T-helper 2 cell treated with Interferon-gamma antibody and Interleukin-4, amounts not matched to agents 100 ng/mL and 5 ng/mL, for 36 hours (primary cell): ENCODE measurements at regions not wholly inside any gene's neighbourhood (a gene's known extent, or its start where the extent isn't known, plus 50 kb on each side); places are given as distances from the start of the nearest gene placed in this dataset.

Experiments
- intact Hi-C: fragments of 100-400 bp; cut with micrococcal nuclease; formaldehyde crosslinking; loops from one replicate; pipeline ENCODE4 v1.15.1; 2023

DNA sequence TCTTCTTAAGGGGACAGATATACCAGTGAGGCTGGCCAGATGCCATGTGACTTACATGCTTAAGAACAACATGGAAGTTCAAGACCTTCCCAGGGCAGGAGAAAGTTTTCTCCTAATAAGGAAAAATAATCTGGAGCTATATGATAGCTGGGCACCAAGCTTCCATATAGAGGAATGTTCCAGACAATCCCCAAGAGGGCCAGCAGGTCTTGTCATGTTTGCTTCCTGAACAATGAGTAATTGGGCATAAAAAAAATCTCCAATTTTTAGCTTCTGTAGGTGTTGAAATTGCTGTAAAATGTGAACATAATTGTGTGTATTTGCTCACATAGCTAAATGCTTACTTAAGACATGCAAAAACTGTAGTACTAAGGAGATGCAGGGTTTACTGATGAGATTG, 809.5 kb upstream of the PIK3C3 start:
- intact Hi-C loops, result no loop called here

DNA sequence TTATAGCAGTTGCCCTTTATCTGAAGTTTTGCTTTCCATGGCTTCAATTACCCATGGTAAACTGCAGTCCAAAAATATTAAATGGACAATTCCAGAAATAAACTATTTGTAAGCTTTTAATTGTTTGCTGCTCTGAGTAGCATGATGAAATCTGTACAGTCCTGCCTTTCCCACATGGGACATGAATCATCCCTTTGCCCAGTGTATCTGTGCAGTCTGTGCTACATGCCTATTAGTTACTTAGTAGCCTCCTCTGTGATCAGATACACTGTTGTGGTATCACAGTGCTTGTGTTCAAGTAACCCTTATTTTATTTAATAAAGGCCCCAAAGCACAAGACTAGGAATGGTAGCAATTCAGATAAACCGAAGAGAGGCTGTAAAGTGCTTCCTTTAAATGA, 810.6 kb upstream of the PIK3C3 start:
- intact Hi-C loops, result no loop called here

DNA sequence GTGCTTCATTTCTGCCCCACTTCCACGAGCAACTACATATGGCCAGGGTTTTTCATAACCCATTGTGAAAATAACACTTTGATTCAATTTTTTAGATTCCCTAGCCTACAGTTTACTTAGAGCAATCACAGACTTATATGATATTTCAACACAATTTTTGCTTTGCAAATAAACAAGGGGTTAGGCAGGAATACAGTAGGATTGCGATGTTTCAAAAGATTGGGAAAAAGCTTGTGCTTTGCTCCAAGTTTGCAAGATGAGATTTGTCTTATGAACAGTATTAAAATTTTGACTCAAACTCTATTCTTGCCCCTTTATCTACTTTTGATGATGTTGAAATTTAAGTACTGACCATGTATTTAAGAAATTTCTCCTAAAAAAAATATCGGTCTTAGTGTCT, 814.5 kb upstream of the PIK3C3 start:
- intact Hi-C loops, result no loop called here

DNA sequence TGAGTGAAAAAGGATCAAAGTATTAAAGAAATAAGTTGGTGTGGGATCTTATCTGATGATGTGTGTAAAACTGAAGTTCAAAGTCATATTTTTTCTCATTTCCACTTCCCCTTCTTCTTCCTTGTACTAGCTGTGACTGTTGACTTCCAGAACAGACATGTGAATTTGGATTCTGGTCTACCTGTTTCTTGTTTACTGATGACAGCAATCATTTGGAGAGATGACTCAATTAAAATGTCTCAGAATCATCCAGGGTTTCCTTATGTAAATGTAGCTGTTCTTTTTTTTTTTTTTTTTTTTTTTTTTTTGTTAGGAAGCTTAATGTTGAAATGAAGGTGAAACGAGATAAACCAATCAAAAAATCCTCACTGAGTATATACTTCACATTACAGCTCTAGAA, 819.9 kb upstream of the PIK3C3 start:
- intact Hi-C loops, result no loop called here

DNA sequence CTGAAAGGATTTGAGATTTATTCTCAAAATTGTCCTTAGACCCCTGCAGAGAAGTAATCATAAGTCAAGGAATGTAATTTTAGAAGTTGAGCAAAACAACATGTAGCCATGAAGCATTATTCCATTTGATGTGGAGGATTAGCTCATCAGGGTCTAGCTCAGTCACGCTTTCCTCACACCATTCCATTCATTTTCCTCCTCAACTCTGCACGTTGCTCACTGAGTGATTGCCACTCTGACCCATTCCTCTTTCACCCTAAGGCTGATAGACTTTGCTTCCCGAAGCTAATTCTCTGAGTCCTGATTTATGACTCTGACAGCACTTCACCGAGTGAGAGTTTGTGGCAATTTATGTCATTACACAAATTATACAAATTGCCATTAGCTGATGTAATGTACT, 820.6 kb upstream of the PIK3C3 start:
- intact Hi-C loops, result no loop called here

DNA sequence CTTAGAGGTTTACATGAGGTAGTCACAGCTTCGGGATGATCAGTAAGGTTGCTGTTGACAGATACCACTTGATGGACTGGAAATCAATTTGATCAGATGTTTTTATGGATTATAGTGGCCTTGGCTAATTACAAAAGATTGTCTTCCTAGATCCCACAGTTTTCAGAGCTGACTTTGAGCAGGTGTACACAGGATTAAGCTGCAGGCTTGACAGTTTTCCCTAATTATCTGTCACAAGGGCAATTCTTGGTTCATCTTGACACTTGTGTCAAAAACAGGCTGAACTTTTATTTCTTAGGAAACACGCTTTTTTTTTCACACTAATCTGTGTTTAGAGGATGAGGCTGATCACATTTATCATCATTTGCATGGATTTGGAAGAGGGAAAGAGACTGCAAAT, 824.0 kb upstream of the PIK3C3 start:
- intact Hi-C loops, result no loop called here

DNA sequence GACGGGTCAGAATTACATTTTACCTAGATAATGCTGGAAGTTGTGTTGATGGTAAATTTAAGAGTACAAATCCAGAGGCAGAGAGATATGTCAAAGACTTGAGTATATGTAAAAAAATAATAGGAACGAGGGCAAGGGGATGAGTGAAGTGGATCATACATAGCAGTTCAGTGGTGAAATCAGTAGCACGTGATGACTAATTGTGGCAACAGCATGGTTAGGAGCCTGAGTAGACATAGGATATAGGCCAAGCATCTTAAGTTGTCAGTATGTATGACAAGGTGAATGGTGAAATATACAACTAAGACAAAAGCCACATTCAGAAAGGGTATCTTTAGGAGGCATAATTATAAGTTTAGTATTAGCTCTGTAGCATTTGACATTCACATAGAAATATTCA, 826.5 kb upstream of the PIK3C3 start:
- intact Hi-C loops, result no loop called here

DNA sequence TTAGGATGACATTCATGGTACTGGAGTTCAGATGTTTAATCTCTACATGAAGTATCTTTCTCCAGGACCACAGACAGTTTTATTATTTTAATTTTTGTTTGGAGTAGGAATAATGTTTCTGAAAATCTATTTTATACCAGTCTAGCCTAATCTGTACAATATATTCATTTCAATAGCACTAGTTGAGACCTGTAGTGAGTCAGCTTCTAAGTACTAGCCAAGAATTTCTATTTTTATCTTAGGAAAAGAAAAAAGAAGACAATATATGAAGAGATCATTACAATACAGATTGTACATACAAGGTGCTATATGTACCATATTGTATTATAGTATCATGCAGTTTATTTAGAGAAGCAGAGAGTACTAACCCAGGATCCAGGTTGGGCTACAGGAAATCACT, 826.9 kb upstream of the PIK3C3 start:
- intact Hi-C loops, result no loop called here

DNA sequence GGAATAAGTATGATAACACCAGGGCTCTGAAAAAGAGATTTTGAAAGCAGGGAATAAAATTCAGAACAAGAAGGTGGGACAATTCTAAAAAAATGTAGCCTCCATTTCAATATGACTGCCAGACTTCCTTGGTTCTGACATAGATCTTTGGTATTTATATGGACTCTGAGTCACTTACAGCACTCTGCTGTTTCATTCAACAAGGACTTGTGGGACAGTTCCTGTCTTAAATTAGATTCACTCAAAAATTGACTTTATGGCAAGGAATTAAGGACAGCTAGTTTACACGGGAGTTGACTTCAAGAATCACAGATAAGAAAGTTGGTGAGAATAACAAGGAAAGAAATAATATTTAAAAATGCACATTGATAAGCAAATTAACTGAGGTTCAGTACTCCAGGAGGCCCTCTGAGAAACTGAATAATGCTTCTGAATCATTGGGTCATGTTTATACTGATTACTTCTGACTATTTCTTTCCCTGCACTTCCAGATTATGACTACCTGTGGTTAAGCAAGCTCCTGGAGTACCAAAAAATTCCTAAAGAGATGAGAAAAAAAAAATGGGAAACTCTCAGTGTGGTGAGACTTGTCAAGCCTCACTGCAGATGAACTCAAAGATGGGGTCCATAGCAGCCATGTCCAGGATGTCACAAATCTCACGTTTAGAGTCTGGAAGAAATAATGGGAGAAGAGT, 828.3 kb upstream of the PIK3C3 start:
- intact Hi-C loops, result no loop called here

DNA sequence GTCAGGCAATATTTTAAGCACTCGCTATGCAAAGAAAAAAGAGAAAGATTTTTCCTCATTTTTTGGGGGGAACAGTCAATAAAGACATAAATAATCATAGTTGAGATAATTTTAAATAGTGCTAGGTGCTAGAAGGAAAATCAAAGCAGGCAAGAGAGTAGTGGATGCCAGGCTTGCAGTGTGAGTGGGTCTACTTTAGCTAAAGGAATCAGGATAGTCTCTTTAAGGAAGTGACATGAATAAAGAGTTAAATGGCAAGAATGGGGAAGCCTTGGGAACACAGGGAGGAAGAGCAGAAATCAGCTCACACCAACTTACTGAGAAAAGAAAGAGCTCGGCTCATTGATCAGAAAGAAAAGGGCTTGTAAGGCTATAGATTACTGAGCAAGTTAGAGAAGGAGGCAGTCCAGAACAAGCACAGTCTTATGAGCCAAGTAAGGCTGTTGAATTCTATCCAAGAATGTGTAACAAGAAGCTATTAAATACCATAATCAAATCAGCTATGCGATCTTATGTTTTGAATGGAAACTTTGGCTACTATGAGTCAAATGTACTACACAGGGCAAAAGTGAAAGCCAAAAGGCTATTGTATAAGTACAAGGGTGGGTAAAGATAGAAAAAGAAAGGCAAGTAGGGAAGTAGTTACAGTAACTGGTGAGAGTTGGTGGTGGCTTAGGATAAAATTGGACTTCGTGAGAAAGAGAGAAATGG, 833.8 kb upstream of the PIK3C3 start:
- intact Hi-C loops, result no loop called here

DNA sequence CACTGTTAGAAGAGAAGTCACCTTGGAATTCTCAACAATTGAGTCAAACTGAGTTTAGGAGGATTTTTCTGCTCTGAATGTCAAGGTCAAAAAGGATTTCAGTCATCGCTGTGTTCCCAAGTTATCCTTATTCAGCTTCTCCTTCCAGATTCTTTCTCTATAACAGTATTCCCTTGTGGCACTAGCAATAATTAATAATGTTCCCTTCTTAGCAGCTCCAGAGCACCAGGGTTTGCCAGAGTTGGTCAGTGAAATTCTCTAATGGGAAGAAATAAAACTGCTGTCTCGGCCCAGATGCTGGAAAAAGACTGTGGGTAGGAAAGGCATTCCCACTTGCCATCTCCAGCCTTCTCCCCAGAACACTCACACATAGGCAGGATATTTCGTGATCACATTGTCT, 836.0 kb upstream of the PIK3C3 start:
- intact Hi-C loops, result no loop called here

DNA sequence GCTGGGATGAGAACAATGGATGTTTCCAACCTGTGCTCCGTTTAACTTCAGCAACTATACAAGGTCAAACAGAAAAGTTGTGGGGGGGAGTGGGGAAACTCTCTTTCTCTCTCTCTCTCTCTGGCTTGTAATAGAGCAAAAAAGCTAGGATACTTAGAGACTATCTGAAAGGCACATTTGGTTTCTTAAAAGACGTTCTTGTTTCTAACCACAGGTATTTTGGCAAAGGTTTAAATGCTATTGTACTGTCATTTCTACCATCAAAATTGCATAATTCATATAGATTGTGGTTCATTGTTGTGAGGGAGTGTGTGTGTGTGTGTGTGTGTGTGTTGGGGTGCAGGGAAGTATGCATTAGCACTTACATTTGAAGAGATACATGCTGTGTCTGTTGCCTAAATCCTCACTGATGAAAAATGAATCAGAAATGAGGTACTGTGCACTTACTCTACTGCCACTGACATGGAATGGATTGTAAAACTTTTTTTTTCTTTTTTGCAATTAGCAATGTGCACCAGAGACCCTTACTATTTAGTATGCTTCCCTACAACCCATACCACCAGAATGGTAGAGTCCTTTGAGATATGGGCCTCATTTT, 841.0 kb upstream of the PIK3C3 start:
- intact Hi-C loops, result no loop called here

DNA sequence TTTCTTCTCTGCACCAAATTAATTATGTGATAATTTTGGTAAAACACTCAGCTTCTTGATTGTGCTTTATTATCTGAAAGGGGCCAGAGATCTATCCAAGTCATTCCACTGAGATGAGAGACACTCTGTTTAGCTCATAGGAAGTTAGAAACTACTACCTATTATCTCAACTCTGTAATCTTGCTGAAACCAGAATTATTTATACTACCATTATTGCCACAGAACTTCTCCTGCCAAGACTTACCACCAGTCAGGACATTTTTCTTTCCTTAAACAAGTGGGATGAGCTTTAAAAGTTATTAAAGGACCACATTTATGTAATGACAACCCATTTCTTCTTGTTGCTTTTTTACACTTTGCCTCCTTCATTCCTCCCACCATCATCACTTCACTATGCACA, 855.6 kb upstream of the PIK3C3 start:
- intact Hi-C loops, result no loop called here

DNA sequence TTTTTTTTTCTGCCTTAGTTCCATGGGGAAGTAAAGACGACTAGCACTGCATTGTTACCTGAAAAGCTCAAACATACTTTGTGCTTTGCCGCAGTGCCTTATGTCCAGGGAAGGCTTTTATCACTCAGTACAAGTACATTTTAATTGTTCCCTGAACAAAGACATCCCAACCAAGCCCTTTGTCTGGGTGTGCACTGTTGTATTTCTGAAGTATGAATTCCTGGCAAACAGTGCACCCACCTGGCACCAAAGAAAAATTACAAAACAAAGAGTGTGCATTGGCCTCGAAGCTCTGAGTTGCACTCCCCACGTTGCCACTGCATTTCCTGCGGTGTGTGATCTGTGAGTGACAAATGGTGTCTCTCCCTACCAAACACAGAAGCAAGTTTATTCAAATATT, 858.5 kb upstream of the PIK3C3 start:
- intact Hi-C loops, result no loop called here

DNA sequence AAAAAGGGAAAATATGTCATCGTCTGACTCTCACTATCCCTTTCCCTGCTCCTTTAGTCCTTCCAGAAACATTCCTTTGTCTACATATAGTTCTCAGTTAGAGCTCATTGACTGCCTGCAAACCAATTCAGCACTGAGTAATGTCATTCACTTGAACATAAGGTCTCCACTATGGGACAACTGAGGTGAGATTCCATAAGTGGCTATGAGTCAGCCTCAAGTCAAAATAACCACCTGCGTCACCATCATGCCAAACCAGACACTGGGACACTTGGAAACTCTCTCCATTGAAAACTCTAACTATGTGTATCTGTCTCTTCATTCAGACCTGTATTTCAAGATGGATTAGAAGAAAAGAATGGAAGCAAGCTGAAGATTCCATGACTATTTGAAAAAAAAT, 878.0 kb upstream of the PIK3C3 start:
- intact Hi-C loops, result no loop called here

DNA sequence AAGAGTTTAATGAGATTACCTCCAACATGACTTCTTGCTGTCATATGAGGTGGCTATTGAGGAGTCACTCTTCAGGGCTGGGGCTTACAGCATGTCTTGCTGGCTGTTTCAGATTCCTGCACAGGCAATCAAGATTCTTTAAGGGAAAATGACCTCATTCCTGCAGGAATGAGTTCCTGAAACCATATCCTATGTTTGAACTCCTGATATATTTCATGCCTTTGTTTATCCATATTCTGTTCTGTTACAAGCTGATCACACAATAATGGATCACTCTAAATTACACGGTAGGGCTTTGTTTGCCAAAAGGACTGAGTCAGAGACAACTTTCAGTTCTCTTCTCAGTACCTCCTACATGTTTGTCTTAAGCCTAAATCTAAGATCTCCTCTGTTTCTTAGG, 879.8 kb upstream of the PIK3C3 start:
- intact Hi-C loops, result no loop called here

DNA sequence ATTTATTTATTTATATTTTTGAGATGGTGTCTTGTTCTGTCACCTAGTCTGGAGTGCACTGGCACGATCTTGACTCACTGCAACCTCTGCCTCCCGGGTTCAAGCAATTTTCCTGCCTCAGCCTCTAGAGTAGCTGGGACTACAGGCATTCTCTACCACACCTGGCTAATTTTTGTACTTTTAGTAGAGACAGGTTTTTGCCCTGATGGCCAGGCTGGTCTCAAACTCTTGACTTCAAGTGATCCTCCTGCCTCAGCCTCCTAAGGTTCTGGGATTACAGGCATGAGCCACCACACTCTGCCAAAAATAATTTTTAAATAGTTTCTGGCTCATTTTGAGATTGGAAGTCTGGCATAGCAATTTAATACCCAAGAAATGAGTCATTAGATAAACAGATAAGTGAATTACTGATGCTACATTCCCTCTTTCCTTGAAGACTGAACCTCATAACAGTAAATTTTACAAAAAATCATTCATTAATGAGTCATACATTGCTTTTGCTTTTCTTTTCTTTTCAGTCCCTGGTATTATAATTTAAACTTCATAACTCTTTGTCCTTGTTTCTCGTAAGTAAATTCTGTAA, 881.6 kb upstream of the PIK3C3 start:
- intact Hi-C loops, result no loop called here

DNA sequence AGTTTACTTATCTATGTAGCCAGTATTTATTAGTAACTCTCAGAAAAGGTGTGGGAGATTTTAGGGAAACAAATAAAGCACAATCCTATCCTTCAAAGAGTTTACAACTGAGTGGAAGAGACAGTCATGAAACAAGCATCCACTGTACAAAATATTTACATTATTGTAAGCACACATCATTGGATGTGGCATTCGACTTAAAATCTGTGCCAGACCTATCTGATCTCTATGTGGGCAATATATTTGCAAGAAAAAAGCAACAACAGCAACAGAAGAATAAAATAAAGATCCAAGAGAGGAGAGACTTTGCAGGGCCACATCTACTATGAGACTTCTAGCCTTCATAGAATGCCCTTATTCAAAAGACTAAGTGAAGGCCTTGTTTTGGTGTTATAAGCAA, 882.1 kb upstream of the PIK3C3 start:
- intact Hi-C loops, result no loop called here

DNA sequence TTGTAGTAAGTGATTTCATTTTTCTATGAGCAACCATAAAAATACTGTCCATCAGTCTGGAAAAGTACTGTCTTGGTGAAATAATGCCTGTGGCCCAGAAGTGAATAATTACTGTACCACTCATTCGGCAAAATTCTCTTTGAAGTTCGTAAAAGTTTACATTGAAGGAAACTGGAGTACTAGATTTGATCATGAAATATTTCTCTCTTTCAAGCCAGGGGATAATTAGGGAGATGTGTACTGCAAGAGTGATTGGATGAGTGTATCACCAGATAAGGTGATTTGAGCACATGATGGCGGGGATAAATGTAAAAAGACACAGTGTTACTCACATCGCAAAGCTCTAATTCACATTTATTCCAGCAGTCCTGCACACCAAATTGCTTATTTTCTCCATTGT, 883.2 kb upstream of the PIK3C3 start:
- intact Hi-C loops, result no loop called here

DNA sequence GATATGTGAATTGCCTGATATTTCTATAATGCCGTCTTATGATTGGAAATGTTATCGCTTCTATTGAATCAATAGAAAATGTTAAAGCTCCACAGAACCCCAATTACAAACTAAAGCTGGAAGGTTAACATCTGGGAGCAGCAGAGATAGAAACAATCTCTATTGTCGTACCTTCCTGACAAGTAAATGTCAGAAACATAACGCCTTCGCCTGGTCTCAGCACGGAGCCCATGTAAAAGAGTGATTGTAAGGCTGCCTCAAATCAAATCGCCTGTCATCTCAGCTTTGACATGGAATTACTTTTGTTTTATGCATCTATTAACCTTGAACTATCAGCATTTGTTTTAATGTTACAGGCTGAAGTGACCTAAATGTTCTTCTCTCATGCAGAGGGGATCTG, 885.9 kb upstream of the PIK3C3 start:
- intact Hi-C loops, result no loop called here

DNA sequence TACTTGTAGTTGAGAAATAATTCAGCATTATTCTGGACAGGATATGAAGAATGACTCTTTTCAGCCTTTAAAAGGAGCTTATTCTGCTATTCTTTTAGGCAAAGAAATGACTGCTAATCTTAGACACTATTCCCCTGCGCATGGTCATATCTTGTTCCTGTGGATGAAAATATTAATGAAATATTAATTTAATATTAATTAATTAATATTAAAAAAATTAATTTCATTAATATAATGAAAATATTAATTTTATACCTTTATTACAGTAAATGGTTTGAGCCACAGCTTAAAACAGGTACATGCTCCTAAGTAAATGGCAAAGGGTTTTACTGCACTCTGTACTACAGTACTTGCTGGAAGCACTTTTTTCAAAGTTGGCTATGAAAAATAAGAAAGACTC, 890.1 kb upstream of the PIK3C3 start:
- intact Hi-C loops, result no loop called here

DNA sequence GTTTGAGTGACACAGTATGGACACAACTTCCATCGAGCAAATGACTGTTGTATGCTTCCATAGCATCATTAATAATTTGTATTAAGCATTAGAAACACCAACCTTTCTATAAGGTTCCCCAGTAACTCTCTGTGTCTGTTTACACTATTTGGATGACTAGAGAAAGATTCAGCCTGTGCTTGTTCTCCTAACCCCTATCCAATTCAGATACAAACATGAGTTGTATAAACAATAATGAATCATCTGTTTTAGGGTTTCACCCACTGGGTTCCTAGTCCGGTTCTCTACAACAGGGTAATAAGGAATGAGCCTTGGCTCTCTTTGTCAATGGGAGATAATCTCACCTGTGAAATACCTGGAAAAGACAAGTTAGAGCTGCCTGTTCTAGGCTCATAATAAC, 894.1 kb upstream of the PIK3C3 start:
- intact Hi-C loops, result no loop called here

DNA sequence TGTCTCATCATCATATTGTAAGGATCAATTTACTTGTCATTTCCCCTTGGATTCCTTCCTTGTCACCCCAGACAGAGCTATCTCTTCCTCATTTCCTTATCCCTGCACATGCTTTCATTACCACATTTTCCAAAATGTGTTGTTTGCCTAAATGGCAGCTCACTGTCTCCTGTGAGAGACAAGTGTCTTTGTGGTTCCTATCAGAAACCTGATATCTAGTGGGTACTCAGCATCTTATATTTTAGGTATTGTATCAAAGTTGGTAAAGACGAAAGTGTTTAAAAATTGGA, 896.0 kb upstream of the PIK3C3 start:
- intact Hi-C loops, result no loop called here
